HepG2 (cell line): ENCODE measurements at regions not wholly inside any gene's neighbourhood (a gene's known extent, or its start where the extent isn't known, plus 50 kb on each side); places are given as distances from the start of the nearest gene placed in this dataset.

Source experiments
- ATAC-seq: fragments of 200-7000 bp; cut with Tn5 transposase; 3 replicates; pipeline ENCODE4 v1.9.1; 2020; ENCODE audit warnings: mild to moderate bottlenecking, moderate library complexity
- BruUV-seq: library from RNA; stranded (reverse); fragments of 400-500 nt; replicated peaks from 2 replicates; lab custom pipeline; 2021; lab: Mats Ljungman, UMichigan
- CTCF ChIA-PET: fragments of 300-600 bp; formaldehyde crosslinking; extraction: SDS; loops from one replicate; lab custom pipeline; 2021; ENCODE audit warnings: low total read pairs, inconsistent platforms, low intra/inter-chr PET ratio; lab: Yijun Ruan, JAX
- POLR2A ChIA-PET: fragments of 350-600 bp; sonication (Branson Sonifier 250); formaldehyde crosslinking; loops from one replicate; lab custom pipeline; 2020; ENCODE audit warnings: antibody characterized with exemption, inconsistent platforms; lab: Yijun Ruan, JAX
- DNase-seq: peaks from one replicate; pipeline ENCODE4 v3.0.0-alpha.2; 2015; ENCODE audit warnings: low spot score
- FAIRE-seq: peaks from 3 replicates; lab custom pipeline; 2011; peaks lifted over from hg19 to GRCh38; lab: Jason Lieb, UNC
- H2AFZ ChIP-seq: one replicate; pipeline ENCODE4 v1.6.1; 2011; ENCODE audit warnings: low read length, inconsistent platforms
- H3K27ac ChIP-seq: fragments of 300-600 bp; 3 replicates; pipeline ENCODE4 v1.8.0; 2011; ENCODE audit warnings: mixed run types, mild to moderate bottlenecking, mixed read lengths, low read length, inconsistent platforms; ENCODE audit not compliant: insufficient read depth; ENCODE audit errors: extremely low read length
- H3K27me3 ChIP-seq, 2 experiments: fragments of 200-600 bp in 1 of 2; 2 replicates in 1 of 2; 3 replicates in 1 of 2; pipeline versions ENCODE4 v1.6.0 to v1.8.0; 2011; ENCODE audit warnings: low read length in 2 of 2, mild to moderate bottlenecking in 2 of 2, moderate library complexity in 2 of 2, inconsistent platforms in 1 of 2; ENCODE audit not compliant: insufficient read depth in 2 of 2, control insufficient read depth in 1 of 2
- H3K36me3 ChIP-seq, 2 experiments: fragments of 200-600 bp in 1 of 2; replicated peaks in 1 of 2; 2 replicates in 1 of 2; 3 replicates in 1 of 2; pipeline versions ENCODE4 v1.5.1 to v1.8.0; 2011; ENCODE audit warnings: low read length in 2 of 2, inconsistent platforms in 1 of 2; ENCODE audit not compliant: insufficient read depth in 2 of 2, control insufficient read depth in 1 of 2
- H3K4me1 ChIP-seq: 2 replicates; pipeline ENCODE4 v1.5.1; 2012; ENCODE audit warnings: low read length, inconsistent platforms; ENCODE audit not compliant: insufficient read depth
- H3K4me2 ChIP-seq: 2 replicates; pipeline ENCODE4 v1.6.0; 2011; ENCODE audit warnings: low read depth, low read length, inconsistent platforms
- H3K4me3 ChIP-seq, 3 experiments: fragments of 200-600 bp in 1 of 3; sonication (generic), shearing (Covaris generic) in 1 of 3; replicated peaks in 1 of 3; 2 replicates each; pipeline ENCODE4 v1.5.1; 2011 to 2016; ENCODE audit warnings: low read length in 3 of 3, inconsistent platforms in 2 of 3, low read depth in 2 of 3, mild to moderate bottlenecking in 2 of 3, control low read depth in 1 of 3, mixed read lengths in 1 of 3; ENCODE audit not compliant: insufficient read depth in 1 of 3
- H3K79me2 ChIP-seq: one replicate; pipeline ENCODE4 v1.6.1; 2011; ENCODE audit warnings: low read length, inconsistent platforms; ENCODE audit not compliant: insufficient read depth
- H3K9ac ChIP-seq: 2 replicates; pipeline ENCODE4 v1.6.0; 2011; ENCODE audit warnings: mild to moderate bottlenecking, low read depth, low read length, inconsistent platforms; ENCODE audit not compliant: insufficient read depth
- H3K9me3 ChIP-seq: 2 replicates; pipeline ENCODE4 v1.5.1; 2012; ENCODE audit warnings: mild to moderate bottlenecking, low read length
- H4K20me1 ChIP-seq: 2 replicates; pipeline ENCODE4 v1.6.0; 2011; ENCODE audit warnings: inconsistent platforms, mild to moderate bottlenecking, low read length, moderate library complexity; ENCODE audit not compliant: insufficient read depth
- BORCS8-MEF2B ChIP-seq: sonication (generic); formaldehyde crosslinking; IDR thresholded peaks from 2 replicates; pipeline ENCODE4 v1.8.0; 2022; ENCODE audit warnings: mild to moderate bottlenecking, missing genetic modification reagents
- NFE2 ChIP-seq: sonication (generic); formaldehyde crosslinking; IDR thresholded peaks from 2 replicates; pipeline ENCODE4 v1.4.0; 2020; ENCODE audit warnings: missing genetic modification reagents
- STAG1 ChIP-seq: sonication (generic); formaldehyde crosslinking; IDR thresholded peaks from 2 replicates; pipeline ENCODE4 v1.4.0; 2020; ENCODE audit warnings: missing genetic modification reagents
- TRAFD1 ChIP-seq: sonication (generic); formaldehyde crosslinking; IDR thresholded peaks from 2 replicates; pipeline ENCODE4 v1.5.1; 2020; ENCODE audit warnings: missing genetic modification reagents, mild to moderate bottlenecking, borderline replicate concordance
- ZNF362 ChIP-seq: sonication (generic); formaldehyde crosslinking; IDR thresholded peaks from 2 replicates; pipeline ENCODE4 v1.4.0; 2020; ENCODE audit warnings: missing genetic modification reagents, mild to moderate bottlenecking, borderline replicate concordance
- ZNF878 ChIP-seq: sonication (generic); formaldehyde crosslinking; IDR thresholded peaks from 2 replicates; pipeline ENCODE4 v1.8.1; 2023; ENCODE audit warnings: mild to moderate bottlenecking, missing genetic modification reagents, moderate library complexity
- WGBS: methylation state at CpG from one replicate; pipeline ENCODE4 v1.1.6; 2017; ENCODE audit warnings: low lambda C conversion rate; 5-methylcytosine and 5-hydroxymethylcytosine counted together
- in situ Hi-C: cut with HindIII; loops from 2 replicates; pipeline ENCODE4 v1.10.0; 2017; ENCODE audit warnings: low pct_unique_long_range_greater_than_20kb; ENCODE audit not compliant: extremely low pct_ligation_motif_present
- intact Hi-C: fragments of 100-400 bp; cut with micrococcal nuclease; formaldehyde crosslinking; loops from one replicate; pipeline ENCODE4 v1.10.0; 2022; ENCODE audit not compliant: unreplicated experiment

- Histone ChIP-seq H3K4me3 (no peak overlapping the region), H3K27me3 (no peaks in the 10 kb centered on the region), H3K9me3 (peaks cover 26% of the 10 kb centered on the region)
- intact Hi-C loops = no loop called here
- no peak for TF ChIP-seq ZNF362
- no peak for TF ChIP-seq BORCS8-MEF2B
- TF ChIP-seq ZNF878 (CRISPR knock-in tag) = no peak
- TF ChIP-seq, all 625 proteins: peak for 0
- no CpG with 5 or more reads among the region's 2 CpGs for WGBS
- ATAC-seq (no peak), FAIRE-seq (no peak), DNase-seq (no peak)
- no peaks in the 10 kb centered on the region for H4K20me1 ChIP-seq
- H2AFZ ChIP-seq = no peak overlapping the region
- H3K4me1 ChIP-seq = no peaks in the 10 kb centered on the region
- in situ Hi-C loops = no loop called here
- H3K27ac ChIP-seq = no peak overlapping the region
- H3K79me2 ChIP-seq = no peaks in the 10 kb centered on the region
- BruUV-seq = no TSS peak
- no peak overlapping the region for H3K9ac ChIP-seq
- no peak overlapping the region for H3K4me2 ChIP-seq
- ChIA-PET CTCF (no interaction called here), POLR2A (no interaction called here)
- no peaks in the 10 kb centered on the region for H3K36me3 ChIP-seq
Measured at GRCh38 chr15:37652646-37653417, 281.6 kb upstream of the TMCO5A start.

- Histone ChIP-seq H3K4me2 (no peak overlapping the region), H3K27ac (no peak overlapping the region), H2AFZ (no peak overlapping the region), H3K4me3 (no peak overlapping the region), H3K27me3 (no peaks in the 10 kb centered on the region), H3K79me2 (no peaks in the 10 kb centered on the region), H3K9ac (no peak overlapping the region), H3K4me1 (no peaks in the 10 kb centered on the region), H3K9me3 (no peaks in the 10 kb centered on the region), H4K20me1 (no peaks in the 10 kb centered on the region), H3K36me3 (no peaks in the 10 kb centered on the region)
- POLR2A ChIA-PET = no interaction called here
- BruUV-seq = no TSS peak
- ATAC-seq (no peak), FAIRE-seq (no peak), DNase-seq (no peak)
- in situ Hi-C loops = no loop called here
- WGBS = 0% methylated on average over 3 of the region's 3 CpGs
- CTCF ChIA-PET = no interaction called here
- TF ChIP-seq NFE2 (CRISPR knock-in tag) = no peak
- TF ChIP-seq STAG1 = no peak
- TF ChIP-seq TRAFD1 (CRISPR knock-in tag) = no peak
- intact Hi-C loops = no loop called here
Measured at GRCh38 chr15:37678124-37678523, 256.3 kb upstream of the TMCO5A start.
